Chondrocyte (in vitro differentiated cells): ENCODE measurements at regions not wholly inside any gene's neighbourhood (a gene's known extent, or its start where the extent isn't known, plus 50 kb on each side); places are given as distances from the start of the nearest gene placed in this dataset.
"Not testable (repeated sequence)": the region's sequence is repeated elsewhere in the genome, so short reads cannot be mapped to it uniquely, and the experiment has no call there.

Experiments
- DNase-seq: peaks from one replicate; pipeline ENCODE4 v3.0.0; 2021; ENCODE audit warnings: mixed read lengths, low spot score
- H3K27ac Mint-ChIP-seq: one replicate; pipeline ENCODE4 v1.8.0; 2021; ENCODE audit warnings: mild to moderate bottlenecking, moderate library complexity, mixed read lengths; ENCODE audit not compliant: unreplicated experiment
- H3K27me3 Mint-ChIP-seq: 2 replicates; pipeline ENCODE4 v1.8.0; 2021; ENCODE audit warnings: low read depth, mixed read lengths
- H3K36me3 Mint-ChIP-seq: 2 replicates; pipeline ENCODE4 v1.8.0; 2021; ENCODE audit warnings: low read depth, mixed read lengths
- H3K4me1 Mint-ChIP-seq: 2 replicates; pipeline ENCODE4 v1.8.0; 2021; ENCODE audit warnings: low read depth, mild to moderate bottlenecking, mixed read lengths
- H3K4me3 Mint-ChIP-seq: one replicate; pipeline ENCODE4 v1.8.0; 2021; ENCODE audit warnings: mild to moderate bottlenecking, moderate library complexity, mixed read lengths; ENCODE audit not compliant: unreplicated experiment
- H3K9me3 Mint-ChIP-seq: 2 replicates; pipeline ENCODE4 v1.8.0; 2021; ENCODE audit warnings: low read depth, mixed read lengths

- not testable (repeated sequence) for H3K27me3 Mint-ChIP-seq, H3K36me3 Mint-ChIP-seq, H3K4me3 Mint-ChIP-seq, H3K9me3 Mint-ChIP-seq, DNase-seq, H3K27ac Mint-ChIP-seq, H3K4me1 Mint-ChIP-seq
Measured at GRCh38 chr9:66257581-66257980, 520.6 kb downstream of the FOXD4L4 start.

GRCh38 chr9:66261576-66261975 lies 524.6 kb downstream of the FOXD4L4 start:
- not testable (repeated sequence) for H3K27ac Mint-ChIP-seq, H3K27me3 Mint-ChIP-seq, H3K4me3 Mint-ChIP-seq, H3K9me3 Mint-ChIP-seq, H3K36me3 Mint-ChIP-seq, DNase-seq, H3K4me1 Mint-ChIP-seq

GRCh38 chr9:66263621-66264020 lies 526.7 kb downstream of the FOXD4L4 start:
- H3K4me3 Mint-ChIP-seq, H3K36me3 Mint-ChIP-seq, H3K4me1 Mint-ChIP-seq, H3K27me3 Mint-ChIP-seq, DNase-seq, H3K9me3 Mint-ChIP-seq, H3K27ac Mint-ChIP-seq: not testable (repeated sequence)

- H3K9me3 Mint-ChIP-seq, H3K27ac Mint-ChIP-seq, DNase-seq, H3K27me3 Mint-ChIP-seq, H3K4me3 Mint-ChIP-seq, H3K36me3 Mint-ChIP-seq, H3K4me1 Mint-ChIP-seq: not testable (repeated sequence)
Measured at GRCh38 chr9:66264786-66265185, 527.8 kb downstream of the FOXD4L4 start.

GRCh38 chr9:66266202-66266601 lies 529.3 kb downstream of the FOXD4L4 start:
- not testable (repeated sequence) for H3K9me3 Mint-ChIP-seq, H3K27me3 Mint-ChIP-seq, H3K4me3 Mint-ChIP-seq, H3K27ac Mint-ChIP-seq, H3K4me1 Mint-ChIP-seq, H3K36me3 Mint-ChIP-seq, DNase-seq

- not testable (repeated sequence) for DNase-seq, H3K27ac Mint-ChIP-seq, H3K4me3 Mint-ChIP-seq, H3K27me3 Mint-ChIP-seq, H3K36me3 Mint-ChIP-seq, H3K9me3 Mint-ChIP-seq, H3K4me1 Mint-ChIP-seq
Measured at GRCh38 chr9:66266856-66267430, 530.0 kb downstream of the FOXD4L4 start.

- H3K36me3 Mint-ChIP-seq, H3K27me3 Mint-ChIP-seq, H3K4me1 Mint-ChIP-seq, DNase-seq, H3K9me3 Mint-ChIP-seq, H3K27ac Mint-ChIP-seq, H3K4me3 Mint-ChIP-seq: not testable (repeated sequence)
Measured at GRCh38 chr9:66267684-66268083, 530.7 kb downstream of the FOXD4L4 start.

GRCh38 chr9:66269024-66269423 lies 532.1 kb downstream of the FOXD4L4 start:
- DNase-seq, result not testable (repeated sequence)

GRCh38 chr9:66269783-66270182 lies 532.8 kb downstream of the FOXD4L4 start:
- not testable (repeated sequence) for H3K27me3 Mint-ChIP-seq, DNase-seq, H3K36me3 Mint-ChIP-seq, H3K4me1 Mint-ChIP-seq, H3K9me3 Mint-ChIP-seq, H3K27ac Mint-ChIP-seq
- H3K4me3 Mint-ChIP-seq, result peak overlapping the region; percentile 77

More at GRCh38 chr9:66269024-66269423, 532.1 kb downstream of the FOXD4L4 start:
- not testable (repeated sequence) for H3K27me3 Mint-ChIP-seq, H3K27ac Mint-ChIP-seq, H3K9me3 Mint-ChIP-seq, H3K36me3 Mint-ChIP-seq, H3K4me3 Mint-ChIP-seq, H3K4me1 Mint-ChIP-seq

- not testable (repeated sequence) for H3K27me3 Mint-ChIP-seq, H3K9me3 Mint-ChIP-seq, DNase-seq, H3K4me3 Mint-ChIP-seq, H3K27ac Mint-ChIP-seq, H3K4me1 Mint-ChIP-seq, H3K36me3 Mint-ChIP-seq
Measured at GRCh38 chr9:66278809-66279208, 541.9 kb downstream of the FOXD4L4 start.
